ENCODE measurements at regions not wholly inside any gene's neighbourhood (a gene's known extent, or its start where the extent isn't known, plus 50 kb on each side); places are given as distances from the start of the nearest gene placed in this dataset.
"Not testable (repeated sequence)": the region's sequence is repeated elsewhere in the genome, so short reads cannot be mapped to it uniquely, and the experiment has no call there.

DNA sequence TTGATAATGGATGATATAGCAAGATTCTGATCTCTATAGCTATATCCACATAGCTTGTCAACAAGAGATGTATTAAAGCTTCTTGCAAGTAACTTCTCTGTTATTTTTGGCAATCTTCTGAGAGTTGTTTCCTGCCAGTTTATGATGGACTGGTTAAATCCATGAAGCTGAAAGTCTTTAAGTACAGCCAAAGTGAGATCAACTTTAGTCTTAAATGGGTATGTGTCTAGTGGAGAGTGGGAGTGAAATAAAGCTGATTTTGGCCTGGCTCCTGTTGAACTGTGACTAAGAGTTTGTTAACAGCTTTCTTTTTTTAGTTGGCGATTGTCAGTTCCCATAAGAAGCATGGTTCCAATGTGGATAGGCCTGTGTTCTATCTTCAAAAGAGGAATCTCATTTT lies 350.9 kb upstream of the PCSK5 start:
- ATAC-seq (no peak), DNase-seq (no peak)
- Mint-ChIP-seq H3K27me3 (ENCODE audit: low read depth) (no peaks in the 10 kb centered on the region), H3K36me3 (ENCODE audit: insufficient read depth) (no peaks in the 10 kb centered on the region), H3K9me3 (no peaks in the 10 kb centered on the region), H3K4me3 (no peak overlapping the region), H3K4me1 (ENCODE audit: low read depth) (no peaks in the 10 kb centered on the region)

DNA sequence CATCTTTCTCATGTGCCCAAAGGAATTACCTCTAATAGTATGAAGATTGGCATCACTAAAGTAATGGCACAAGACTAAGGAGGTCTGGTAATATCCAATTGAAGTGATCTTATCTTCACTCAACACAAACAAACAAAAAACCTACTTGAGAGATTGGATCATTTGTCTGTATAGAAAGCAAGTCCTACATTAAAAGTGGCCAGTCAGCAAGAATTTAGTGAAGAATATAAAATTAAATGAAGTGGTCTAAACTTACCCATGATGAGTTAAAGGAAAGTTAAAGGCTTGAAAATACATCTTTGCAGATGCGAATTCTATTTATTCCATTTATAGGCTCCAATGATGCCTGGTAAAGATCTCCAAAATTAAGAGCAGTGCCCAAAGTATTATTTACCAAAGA lies 350.3 kb upstream of the PCSK5 start:
- H3K36me3 Mint-ChIP-seq (ENCODE audit: insufficient read depth) = no peaks in the 10 kb centered on the region
- no peak for DNase-seq
- H3K27me3 Mint-ChIP-seq (ENCODE audit: low read depth) = no peaks in the 10 kb centered on the region
- ATAC-seq = no peak
- H3K9me3 Mint-ChIP-seq = no peaks in the 10 kb centered on the region
- no peak overlapping the region for H3K4me3 Mint-ChIP-seq
- no peaks in the 10 kb centered on the region for H3K4me1 Mint-ChIP-seq (ENCODE audit: low read depth)

DNA sequence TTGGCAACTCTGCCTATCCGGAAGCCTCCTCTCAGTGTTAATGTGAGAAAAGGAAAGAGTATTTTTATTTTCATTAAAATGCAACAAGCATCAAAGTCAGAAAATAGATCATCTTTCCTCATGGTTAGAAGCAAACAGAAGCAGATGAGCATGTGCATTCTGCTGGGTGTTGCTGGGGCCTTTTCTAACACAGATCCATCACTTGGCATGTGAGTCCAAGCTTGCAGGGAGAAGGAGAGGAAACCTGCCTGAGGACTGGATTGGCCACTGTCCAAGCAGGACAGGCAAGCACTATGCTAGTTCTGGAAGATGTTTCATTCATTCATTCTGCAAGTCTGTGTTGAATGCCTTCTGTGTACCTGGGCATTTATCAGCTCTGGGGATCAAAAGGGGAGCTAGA lies 348.7 kb upstream of the PCSK5 start:
- H3K4me3 Mint-ChIP-seq = no peak overlapping the region
- no peak for ATAC-seq
- no peaks in the 10 kb centered on the region for H3K9me3 Mint-ChIP-seq
- DNase-seq = no peak
- no peaks in the 10 kb centered on the region for H3K4me1 Mint-ChIP-seq (ENCODE audit: low read depth)
- no peaks in the 10 kb centered on the region for H3K36me3 Mint-ChIP-seq (ENCODE audit: insufficient read depth)
- H3K27me3 Mint-ChIP-seq (ENCODE audit: low read depth) = no peaks in the 10 kb centered on the region

DNA sequence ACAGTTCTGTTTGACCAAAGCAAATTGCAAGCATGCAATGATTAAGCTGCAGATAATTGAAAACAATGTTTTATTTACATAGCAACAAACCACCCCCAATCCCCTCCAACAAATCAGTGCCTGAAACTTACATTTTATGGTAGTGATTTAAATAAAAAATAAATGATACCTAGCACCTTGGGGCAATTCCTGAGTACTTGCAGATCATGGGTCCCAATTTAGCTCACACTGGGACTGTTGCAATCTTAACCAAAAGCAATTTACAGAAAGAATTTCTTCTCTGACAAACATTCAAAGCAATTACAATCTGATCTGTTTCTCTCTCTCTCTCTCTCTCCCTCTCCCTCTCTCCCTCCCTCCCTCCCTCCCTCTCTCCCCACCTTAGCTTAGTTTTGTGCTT lies 345.7 kb upstream of the PCSK5 start:
- H3K4me1 Mint-ChIP-seq (ENCODE audit: low read depth) = no peaks in the 10 kb centered on the region
- ATAC-seq (no peak), DNase-seq (no peak)
- H3K9me3 Mint-ChIP-seq = no peaks in the 10 kb centered on the region
- no peaks in the 10 kb centered on the region for H3K27me3 Mint-ChIP-seq (ENCODE audit: low read depth)
- no peak overlapping the region for H3K4me3 Mint-ChIP-seq
- H3K36me3 Mint-ChIP-seq (ENCODE audit: insufficient read depth) = no peaks in the 10 kb centered on the region

DNA sequence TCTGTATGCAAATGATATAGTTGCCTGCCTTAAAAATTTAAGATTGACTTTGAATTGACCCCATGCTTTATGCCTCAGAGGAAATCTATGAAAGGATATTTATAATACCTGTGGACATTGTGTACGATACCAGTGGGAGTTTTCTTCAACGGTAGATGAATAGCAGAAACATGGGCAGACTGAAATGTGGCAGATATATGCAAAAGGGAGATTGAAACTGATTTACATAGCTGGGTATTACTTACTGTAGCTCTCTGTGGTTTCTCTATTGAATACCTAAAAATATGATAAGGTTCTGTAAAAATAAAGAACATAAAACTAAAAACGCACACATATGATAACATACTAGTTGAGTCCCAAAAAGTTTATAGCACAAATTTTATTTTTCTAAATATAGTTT lies 345.2 kb upstream of the PCSK5 start:
- Mint-ChIP-seq H3K4me3 (no peak overlapping the region), H3K9me3 (no peaks in the 10 kb centered on the region), H3K27me3 (ENCODE audit: low read depth) (no peaks in the 10 kb centered on the region), H3K36me3 (ENCODE audit: insufficient read depth) (no peaks in the 10 kb centered on the region), H3K4me1 (ENCODE audit: low read depth) (no peaks in the 10 kb centered on the region)
- DNase-seq (no peak), ATAC-seq (no peak)

DNA sequence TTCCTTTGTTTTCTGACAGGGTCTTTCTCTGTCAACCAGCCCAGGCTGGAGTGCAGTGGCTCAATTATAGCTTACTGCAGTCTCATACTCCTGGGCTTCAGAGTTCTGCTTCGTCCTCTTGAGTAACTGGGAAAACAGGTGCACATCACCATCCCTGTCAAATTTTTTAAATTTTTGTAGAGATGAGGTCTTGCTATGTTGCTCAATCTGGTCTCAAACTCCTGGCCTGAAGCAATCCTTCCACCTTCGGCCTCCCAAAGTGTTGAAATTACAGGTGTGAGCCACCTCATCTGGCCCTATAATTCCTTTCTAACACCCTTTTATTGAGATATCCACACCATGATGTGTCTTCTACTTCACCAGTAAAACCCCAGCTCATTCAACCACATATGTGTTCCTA lies 341.6 kb upstream of the PCSK5 start:
- no peaks in the 10 kb centered on the region for H3K36me3 Mint-ChIP-seq (ENCODE audit: insufficient read depth)
- no peaks in the 10 kb centered on the region for H3K27me3 Mint-ChIP-seq (ENCODE audit: low read depth)
- H3K4me1 Mint-ChIP-seq (ENCODE audit: low read depth) = no peaks in the 10 kb centered on the region
- no peaks in the 10 kb centered on the region for H3K9me3 Mint-ChIP-seq
- ATAC-seq = no peak
- DNase-seq = no peak
- no peak overlapping the region for H3K4me3 Mint-ChIP-seq

DNA sequence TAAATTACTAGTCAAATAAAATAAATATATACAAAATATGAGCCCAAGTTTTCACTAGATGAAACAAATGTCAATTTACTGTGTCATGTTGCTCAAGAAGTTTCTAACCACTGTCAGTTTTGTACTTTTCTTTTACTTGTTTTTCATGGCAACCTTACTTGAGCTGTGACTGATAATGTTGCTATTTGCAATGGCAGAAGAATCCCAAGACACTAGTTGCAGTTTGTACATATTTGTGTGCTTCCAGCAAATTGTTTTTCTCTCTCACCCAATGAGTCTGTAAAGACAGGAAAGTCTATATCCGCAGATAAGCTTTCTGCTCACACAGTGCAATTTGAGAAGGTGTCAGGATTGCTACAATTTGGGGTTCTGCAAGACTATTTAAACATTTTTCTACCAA lies 338.6 kb upstream of the PCSK5 start:
- Mint-ChIP-seq H3K9me3 (peaks cover 3% of the 10 kb centered on the region), H3K27me3 (ENCODE audit: low read depth) (no peaks in the 10 kb centered on the region), H3K4me1 (ENCODE audit: low read depth) (no peaks in the 10 kb centered on the region), H3K36me3 (ENCODE audit: insufficient read depth) (no peaks in the 10 kb centered on the region), H3K4me3 (no peak overlapping the region)
- DNase-seq = no peak
- no peak for ATAC-seq

DNA sequence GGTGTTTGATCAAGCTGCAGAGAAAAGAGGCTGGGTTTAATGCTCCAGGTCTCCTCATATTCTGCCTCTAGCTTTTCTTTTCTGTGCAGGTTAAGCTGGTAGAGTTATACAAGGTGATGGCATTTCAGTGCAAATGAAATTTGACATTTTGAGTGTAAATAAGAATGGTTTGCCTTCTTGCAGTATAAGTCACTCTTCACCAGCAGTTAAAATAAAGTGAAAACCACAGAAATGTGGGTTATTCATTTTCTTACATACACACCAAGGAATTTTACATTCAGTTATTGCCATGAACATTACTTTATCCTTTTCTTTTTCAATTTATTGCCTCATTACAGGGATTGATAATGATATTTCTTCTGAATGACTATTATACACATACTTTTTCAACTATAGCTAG lies 337.5 kb upstream of the PCSK5 start:
- H3K9me3 Mint-ChIP-seq = peaks cover 4% of the 10 kb centered on the region
- no peaks in the 10 kb centered on the region for H3K4me1 Mint-ChIP-seq (ENCODE audit: low read depth)
- no peak overlapping the region for H3K4me3 Mint-ChIP-seq
- DNase-seq (no peak), ATAC-seq (no peak)
- H3K27me3 Mint-ChIP-seq (ENCODE audit: low read depth) = no peaks in the 10 kb centered on the region
- no peaks in the 10 kb centered on the region for H3K36me3 Mint-ChIP-seq (ENCODE audit: insufficient read depth)

DNA sequence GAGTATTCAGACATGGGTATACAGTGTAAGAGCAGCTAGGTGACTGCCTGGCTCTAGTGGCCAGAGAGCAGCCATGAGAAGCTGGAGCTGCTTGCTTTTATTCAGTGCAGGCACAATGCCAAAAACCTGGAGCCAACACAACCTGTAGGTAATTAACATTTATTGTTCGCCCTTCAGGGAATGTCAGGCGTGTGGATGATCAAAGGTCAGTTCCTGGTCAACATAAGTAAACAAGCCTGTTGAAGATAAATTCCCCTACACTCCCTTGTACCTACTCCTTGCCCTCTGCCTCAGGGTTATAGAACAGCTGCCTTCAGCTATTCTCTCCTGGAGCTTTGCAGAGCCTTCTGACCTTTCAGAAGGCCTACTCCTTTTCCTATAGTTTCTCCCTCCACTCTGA lies 323.7 kb upstream of the PCSK5 start:
- not testable (repeated sequence) for H3K27me3 Mint-ChIP-seq (ENCODE audit: low read depth); H3K36me3 Mint-ChIP-seq (ENCODE audit: insufficient read depth); H3K4me1 Mint-ChIP-seq (ENCODE audit: low read depth); ATAC-seq; DNase-seq; H3K4me3 Mint-ChIP-seq; H3K9me3 Mint-ChIP-seq

DNA sequence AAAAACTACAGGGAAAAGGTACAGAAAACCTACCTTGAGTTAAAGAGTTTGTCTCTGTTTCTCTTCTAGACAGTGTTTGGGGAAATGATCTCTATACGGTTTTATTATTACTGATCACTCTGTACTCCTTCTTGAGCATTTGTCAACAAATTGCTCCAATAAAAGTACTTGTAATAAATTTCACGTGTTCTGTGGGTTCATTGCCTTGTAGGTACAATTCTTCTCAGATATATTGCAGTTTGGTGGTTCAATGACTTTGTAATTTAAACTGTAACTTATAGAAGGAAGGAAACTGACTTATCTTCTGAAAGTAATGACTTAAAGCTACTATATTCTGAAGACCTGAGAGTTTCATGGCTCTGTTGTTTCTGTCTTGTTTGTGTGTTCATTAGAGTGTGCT lies 319.9 kb upstream of the PCSK5 start:
- Mint-ChIP-seq H3K4me1 (ENCODE audit: low read depth) (no peaks in the 10 kb centered on the region), H3K36me3 (ENCODE audit: insufficient read depth) (no peaks in the 10 kb centered on the region), H3K4me3 (no peak overlapping the region), H3K27me3 (ENCODE audit: low read depth) (peaks cover 7% of the 10 kb centered on the region), H3K9me3 (peaks cover 4% of the 10 kb centered on the region)
- ATAC-seq (no peak), DNase-seq (no peak)

DNA sequence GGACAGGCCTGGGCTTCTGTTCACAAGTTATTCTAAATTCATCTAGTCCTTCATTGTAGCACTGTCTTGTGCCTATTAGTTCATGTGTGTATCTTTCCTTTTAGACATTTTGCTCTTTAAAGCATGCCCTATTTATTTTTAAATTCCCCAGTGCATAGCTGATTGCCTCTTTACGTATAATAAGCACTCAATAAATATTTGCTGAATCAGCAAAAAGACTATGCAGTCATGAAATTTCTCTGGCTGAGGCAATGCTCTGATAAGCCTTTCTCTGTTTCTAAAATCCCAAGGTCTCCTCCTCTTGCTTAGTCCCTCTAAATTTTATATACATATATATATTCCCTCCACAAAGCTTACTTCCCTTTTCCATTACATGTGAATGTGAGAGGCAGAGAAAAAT lies 315.9 kb upstream of the PCSK5 start:
- Mint-ChIP-seq H3K36me3 (ENCODE audit: insufficient read depth) (no peaks in the 10 kb centered on the region), H3K27me3 (ENCODE audit: low read depth) (no peaks in the 10 kb centered on the region), H3K4me1 (ENCODE audit: low read depth) (no peaks in the 10 kb centered on the region), H3K4me3 (no peak overlapping the region), H3K9me3 (no peaks in the 10 kb centered on the region)
- ATAC-seq = no peak
- DNase-seq = no peak

DNA sequence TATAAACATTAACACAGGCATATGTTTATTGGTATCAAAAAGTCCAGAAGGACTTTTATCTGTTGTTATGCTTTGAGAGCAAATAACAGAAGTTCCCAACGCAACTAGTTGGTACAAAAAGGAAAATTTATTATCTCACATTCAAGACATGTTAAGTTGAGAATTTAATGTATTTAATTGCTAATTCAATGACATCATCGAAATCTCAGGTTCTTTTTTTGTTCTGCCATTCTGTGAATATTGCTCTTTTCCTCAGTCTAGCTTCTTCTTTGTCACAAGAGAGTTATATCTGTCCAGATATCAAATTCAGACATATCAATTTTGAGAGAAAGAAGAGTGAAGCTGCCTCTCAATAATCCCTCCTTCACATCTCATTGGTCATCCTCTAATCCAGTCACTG lies 307.6 kb upstream of the PCSK5 start:
- ATAC-seq (no peak), DNase-seq (no peak)
- no peaks in the 10 kb centered on the region for H3K36me3 Mint-ChIP-seq (ENCODE audit: insufficient read depth)
- H3K4me3 Mint-ChIP-seq = no peak overlapping the region
- no peaks in the 10 kb centered on the region for H3K9me3 Mint-ChIP-seq
- no peaks in the 10 kb centered on the region for H3K4me1 Mint-ChIP-seq (ENCODE audit: low read depth)
- H3K27me3 Mint-ChIP-seq (ENCODE audit: low read depth) = no peaks in the 10 kb centered on the region

DNA sequence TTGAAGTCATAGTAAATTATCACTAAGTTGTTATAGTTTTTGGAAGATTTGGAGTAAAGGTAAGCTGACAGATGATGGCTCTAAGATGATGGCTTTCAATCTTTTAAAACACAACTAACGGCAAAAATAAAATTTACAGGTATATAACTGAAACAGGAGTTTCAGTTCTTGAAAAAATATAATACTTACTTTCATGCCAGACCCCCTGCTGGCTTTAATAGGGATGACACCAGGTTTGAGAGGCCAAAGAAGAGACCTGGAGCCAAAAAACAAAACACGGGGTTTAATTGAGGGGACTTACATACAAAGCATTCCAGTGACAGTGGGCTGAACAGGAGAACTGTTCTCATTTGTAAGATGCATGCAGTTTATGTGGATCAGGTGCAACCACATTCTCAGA lies 301.7 kb upstream of the PCSK5 start:
- ATAC-seq (no peak), DNase-seq (no peak)
- Mint-ChIP-seq H3K4me1 (ENCODE audit: low read depth) (no peaks in the 10 kb centered on the region), H3K36me3 (ENCODE audit: insufficient read depth) (no peaks in the 10 kb centered on the region), H3K9me3 (peaks cover 5% of the 10 kb centered on the region), H3K4me3 (no peak overlapping the region), H3K27me3 (ENCODE audit: low read depth) (no peaks in the 10 kb centered on the region)

DNA sequence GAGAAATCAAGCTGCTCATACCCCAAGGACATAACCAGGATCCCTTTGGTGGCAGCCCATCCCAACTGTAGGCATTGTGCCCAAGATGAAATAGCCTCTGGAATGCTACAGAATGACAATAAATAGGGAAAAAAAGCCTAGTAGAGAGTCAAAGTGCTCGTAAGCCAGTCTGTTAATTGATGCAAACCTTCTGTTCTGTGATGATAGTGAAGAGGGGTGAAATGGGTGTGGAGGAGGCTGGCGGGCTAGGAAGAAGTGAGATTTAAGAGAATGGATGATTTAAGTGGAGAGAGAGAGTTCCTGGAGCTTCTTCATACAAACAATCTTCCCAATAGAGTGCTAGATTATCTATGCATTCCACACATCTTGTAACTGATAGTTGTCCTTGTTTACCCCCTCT lies 301.0 kb upstream of the PCSK5 start:
- Mint-ChIP-seq H3K4me1 (ENCODE audit: low read depth) (no peaks in the 10 kb centered on the region), H3K27me3 (ENCODE audit: low read depth) (no peaks in the 10 kb centered on the region), H3K36me3 (ENCODE audit: insufficient read depth) (no peaks in the 10 kb centered on the region), H3K9me3 (peaks cover 5% of the 10 kb centered on the region), H3K4me3 (no peak overlapping the region)
- ATAC-seq = no peak
- DNase-seq = no peak

DNA sequence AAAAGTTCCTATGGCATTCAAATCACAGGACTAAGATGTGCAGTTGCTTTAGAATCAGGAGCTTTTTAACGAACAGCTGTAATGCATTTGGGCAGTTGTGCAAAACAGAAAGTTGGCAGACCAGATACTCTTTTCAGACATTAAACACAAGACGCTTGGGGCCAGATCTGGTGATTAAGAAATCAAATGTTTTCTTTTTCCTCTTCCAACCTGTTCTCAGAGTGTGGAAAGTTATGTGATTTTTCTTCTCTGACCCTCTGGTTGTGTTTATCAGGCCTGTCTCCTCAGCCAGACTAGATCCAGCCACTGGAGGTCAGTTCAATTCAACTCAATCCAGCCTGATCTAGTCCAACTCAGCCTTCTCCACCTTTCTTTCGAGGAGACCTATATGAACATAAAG lies 298.5 kb upstream of the PCSK5 start:
- no peaks in the 10 kb centered on the region for H3K27me3 Mint-ChIP-seq (ENCODE audit: low read depth)
- no peaks in the 10 kb centered on the region for H3K36me3 Mint-ChIP-seq (ENCODE audit: insufficient read depth)
- H3K4me3 Mint-ChIP-seq = no peak overlapping the region
- peaks cover 5% of the 10 kb centered on the region for H3K9me3 Mint-ChIP-seq
- no peaks in the 10 kb centered on the region for H3K4me1 Mint-ChIP-seq (ENCODE audit: low read depth)
- DNase-seq = no peak
- ATAC-seq = no peak

DNA sequence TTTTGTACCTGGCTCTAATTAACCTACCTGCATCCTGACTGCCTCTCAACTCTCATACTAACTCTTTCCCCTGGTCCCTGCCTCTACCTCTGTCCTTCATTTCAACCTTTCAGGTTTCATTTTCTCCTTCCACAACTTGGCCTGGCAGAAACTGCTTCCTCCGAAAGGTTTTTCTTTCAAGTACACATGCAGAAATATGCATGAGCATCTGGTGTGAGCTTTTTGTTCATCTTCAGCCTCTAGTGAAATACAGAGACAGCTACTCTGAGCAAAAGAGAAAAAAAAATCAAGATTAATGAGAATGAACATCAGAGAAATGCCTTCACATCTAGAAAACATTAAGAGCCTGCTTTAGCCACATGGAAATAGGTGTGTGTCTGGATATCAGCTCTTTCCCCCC lies 297.9 kb upstream of the PCSK5 start:
- Mint-ChIP-seq H3K36me3 (ENCODE audit: insufficient read depth) (no peaks in the 10 kb centered on the region), H3K4me1 (ENCODE audit: low read depth) (no peaks in the 10 kb centered on the region), H3K4me3 (no peak overlapping the region), H3K9me3 (peaks cover 5% of the 10 kb centered on the region), H3K27me3 (ENCODE audit: low read depth) (no peaks in the 10 kb centered on the region)
- no peak for ATAC-seq
- DNase-seq = no peak

Measured in activated T-cell treated with anti-CD3 and anti-CD28 coated beads, Interleukin-2, amount 50 U/mL, for 4 hours (primary cell).